HG02973 (cell line): ENCODE measurements at regions not wholly inside any gene's neighbourhood (a gene's known extent, or its start where the extent isn't known, plus 50 kb on each side); places are given as distances from the start of the nearest gene placed in this dataset.
"Not testable (repeated sequence)": the region's sequence is repeated elsewhere in the genome, so short reads cannot be mapped to it uniquely, and the experiment has no call there.

Experiments
- ATAC-seq: cut with Tn5 transposase; IDR thresholded peaks from one replicate; pipeline ENCODE4 v1.9.1; 2021; ENCODE audit warnings: moderate library complexity; ENCODE audit not compliant: unreplicated experiment

DNA sequence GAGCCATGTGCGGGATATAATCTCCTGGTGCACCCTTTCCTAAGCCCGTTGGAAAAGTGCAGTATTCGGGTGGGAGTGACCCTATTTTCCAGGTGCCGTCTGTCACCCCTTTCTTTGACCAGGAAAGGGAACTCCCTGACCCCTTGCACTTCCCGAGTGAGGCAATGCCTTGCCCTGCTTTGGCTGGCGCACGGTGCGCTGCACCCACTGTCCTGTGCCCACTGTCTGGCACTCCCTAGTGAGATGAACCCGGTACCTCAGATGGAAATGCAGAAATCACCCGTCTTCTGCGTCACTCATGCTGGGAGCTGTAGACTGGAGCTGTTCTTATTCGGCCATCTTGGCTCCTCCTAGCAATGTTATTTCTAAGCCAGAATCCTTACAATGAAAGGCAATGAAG lies 121.1 kb downstream of the TAF11L14 start:
- not testable (repeated sequence) for ATAC-seq

DNA sequence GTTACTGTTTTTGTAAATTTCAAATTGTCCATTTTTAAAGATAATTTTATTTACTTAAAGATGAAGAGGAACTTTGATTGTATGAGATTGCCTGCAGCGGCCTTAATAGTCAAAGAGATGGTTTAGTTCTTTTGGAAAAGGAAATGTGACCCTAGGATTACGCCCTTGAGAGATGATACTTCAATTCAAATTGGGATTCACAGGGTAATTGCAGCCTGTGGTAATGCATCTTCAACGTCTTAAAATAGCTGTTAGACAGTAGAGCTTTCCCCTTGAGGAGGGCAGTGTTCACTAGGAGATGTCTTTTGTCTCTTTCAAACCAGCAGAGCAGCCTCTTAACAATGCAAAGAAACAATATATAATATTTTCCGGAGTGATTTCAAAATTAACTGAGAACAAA lies 127.1 kb downstream of the TAF11L14 start:
- no peak for ATAC-seq

DNA sequence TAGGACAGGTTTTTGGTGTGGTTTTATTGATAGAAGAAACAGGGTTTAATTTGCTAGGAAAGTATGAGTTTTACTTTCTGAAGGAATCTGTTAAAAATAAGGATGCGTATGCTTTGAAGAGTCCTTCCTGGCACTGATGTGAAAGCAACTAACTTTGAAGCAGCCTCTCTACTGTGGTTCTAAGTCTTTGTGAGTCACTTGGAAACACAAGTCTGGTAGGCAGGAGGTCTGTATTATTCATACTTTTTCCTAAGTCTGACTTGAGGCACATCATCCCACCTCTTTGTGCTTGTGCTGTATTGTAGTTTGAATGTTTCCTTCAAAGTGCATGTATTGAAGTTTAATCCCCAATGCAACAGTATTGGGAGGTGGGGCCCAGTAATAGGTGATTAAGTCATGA lies 129.0 kb downstream of the TAF11L14 start:
- no peak for ATAC-seq

DNA sequence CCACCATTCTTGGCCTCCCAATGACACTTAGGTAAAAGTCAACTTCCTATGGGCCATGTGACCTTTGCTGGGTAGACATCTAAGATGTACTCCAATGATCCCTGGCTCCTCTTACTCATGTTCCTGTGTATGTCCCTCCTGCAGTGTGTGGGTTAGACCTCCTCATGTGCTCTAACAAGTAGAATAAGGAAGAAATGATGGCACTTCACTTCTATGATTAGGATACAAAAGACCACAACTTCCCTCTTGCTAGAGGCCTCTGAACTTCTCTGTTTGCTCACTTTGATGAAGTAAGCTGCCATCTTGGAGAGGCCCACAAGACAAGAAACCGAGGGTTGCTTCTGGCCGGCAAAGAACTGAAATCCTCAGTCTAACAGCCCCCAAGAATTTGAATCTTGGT lies 131.8 kb downstream of the TAF11L14 start:
- ATAC-seq = no peak

DNA sequence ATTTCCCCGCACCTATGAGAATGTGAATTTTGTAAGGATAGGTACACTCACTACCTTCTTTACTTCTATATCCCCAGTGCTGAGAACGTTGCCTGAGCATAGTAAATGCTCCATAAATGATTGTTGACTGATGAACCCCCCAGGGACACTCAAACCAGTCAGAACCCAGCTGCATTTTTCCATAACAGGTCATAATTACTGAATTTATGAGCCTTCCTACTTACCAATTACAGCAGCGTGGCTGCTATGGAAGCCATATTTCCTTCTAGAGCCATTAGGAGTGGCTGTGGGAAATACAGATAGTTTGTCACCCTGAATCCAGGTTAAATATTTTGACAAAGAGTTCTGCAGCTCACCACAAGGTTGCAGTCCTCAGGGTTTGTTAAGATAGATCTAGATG lies 135.0 kb downstream of the TAF11L14 start:
- no peak for ATAC-seq

DNA sequence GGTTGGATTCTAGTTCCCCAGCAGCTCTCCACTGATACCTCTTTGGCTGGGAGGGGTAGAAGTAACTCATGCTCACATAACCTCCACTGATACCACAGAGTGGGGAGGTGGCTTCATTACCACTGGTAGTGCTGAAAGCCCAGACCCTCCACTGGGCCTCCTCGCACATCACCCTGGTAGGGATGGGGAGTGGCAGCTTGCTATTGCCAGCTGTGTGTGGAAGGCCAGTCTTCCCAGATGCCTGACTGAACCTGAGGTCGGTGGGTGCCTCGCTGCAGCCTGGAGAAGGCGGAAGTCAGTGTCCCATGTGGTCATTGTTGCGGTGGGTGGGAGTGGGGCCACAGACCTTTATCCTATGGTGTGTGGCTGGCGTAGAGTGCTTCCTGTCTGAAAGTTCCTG lies 138.0 kb downstream of the TAF11L14 start:
- no peak for ATAC-seq

DNA sequence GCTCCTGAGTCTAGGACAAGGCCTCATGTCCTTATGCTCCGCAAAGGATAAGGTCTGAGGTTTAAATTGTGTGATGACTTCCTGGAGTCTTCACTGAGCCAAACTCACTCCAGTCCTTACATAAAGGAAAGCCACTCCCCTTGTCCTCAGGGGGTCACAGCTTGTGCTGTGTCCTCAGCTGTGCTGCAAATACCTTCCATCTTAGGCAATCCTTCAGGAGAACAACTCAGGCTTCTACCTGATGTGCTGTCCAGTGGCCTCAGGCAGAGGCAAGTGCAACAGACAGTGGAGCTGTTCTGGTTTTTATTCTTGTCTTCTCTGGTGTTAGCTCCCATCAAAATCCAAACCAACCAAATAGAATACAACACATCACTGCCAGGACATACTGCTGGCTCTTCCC lies 151.5 kb downstream of the TAF11L14 start:
- ATAC-seq = no peak

DNA sequence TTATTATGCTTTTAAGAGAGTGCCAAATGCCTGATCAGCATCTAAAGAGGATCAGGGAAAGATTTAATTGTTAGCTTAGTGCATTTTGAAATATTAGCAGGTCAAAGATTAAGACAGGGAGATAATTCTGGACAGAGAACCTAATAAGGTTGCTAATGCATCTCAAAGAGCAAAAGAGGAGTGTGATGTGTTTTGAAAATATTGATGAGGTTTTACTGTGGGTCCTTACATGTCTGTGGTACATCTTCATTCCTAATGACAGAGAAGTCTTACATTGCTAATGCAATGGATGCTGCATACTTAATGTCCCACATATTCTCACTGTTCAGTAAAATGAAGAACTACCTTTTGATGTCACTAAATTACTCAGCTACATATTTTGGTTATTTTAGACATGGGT lies 154.1 kb downstream of the TAF11L14 start:
- ATAC-seq = no peak

DNA sequence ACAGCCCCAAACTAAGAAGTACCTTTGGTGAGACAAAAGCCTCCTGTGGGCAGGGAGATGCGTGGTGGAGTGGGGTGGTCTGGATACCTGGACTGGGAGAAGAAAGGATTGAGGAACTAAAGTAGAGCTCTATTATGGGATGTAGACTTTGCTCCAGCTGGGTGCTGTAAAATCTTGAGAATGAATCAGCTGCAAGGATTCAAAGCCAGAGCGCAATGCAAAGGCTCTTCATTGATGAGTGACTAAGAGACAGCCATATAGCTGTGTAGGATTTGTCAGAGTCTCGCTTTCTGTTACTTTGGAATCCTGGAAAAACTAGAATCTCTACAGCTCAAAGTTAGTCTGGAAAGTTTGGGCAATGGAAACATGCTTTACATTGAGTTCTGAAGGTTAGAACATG lies 159.9 kb downstream of the TAF11L14 start:
- ATAC-seq = no peak

DNA sequence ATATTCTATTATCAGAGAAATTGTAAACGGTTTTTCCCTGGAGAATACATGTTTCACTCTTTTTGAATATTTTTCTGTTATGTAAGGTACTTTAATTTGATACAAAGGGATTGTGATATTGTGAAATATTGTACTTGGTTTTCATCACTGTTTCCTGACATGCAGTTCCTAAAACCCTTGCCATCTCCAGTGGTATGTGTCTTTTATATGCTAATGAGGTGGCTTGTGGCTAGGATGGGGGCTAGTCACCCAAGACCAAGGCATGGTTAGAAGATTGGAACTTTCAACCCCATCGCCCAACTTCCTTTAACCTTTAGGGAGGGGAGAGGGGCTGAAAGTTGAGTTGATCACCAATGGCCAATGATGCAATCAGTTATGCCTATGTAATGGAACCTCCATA lies 160.6 kb downstream of the TAF11L14 start:
- no peak for ATAC-seq

DNA sequence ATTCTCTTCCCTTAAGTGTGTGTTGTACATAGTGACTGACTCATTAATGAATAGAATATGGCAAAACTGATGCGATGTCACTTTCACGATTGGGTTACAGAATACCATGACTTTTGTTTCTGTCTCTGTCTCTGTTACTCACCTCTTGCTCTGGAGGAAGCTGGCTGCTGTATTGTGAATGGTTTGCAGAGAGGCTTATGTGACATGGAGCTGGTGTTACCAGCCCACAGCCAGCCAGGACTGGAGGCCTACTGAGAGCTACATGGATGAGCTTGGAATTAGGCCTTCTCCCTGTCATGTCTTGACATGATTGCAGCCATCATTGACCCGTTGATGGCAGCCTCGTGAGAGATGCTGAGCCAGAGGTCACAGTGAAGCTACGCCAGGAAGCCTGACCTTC lies 161.9 kb downstream of the TAF11L14 start:
- ATAC-seq = no peak

DNA sequence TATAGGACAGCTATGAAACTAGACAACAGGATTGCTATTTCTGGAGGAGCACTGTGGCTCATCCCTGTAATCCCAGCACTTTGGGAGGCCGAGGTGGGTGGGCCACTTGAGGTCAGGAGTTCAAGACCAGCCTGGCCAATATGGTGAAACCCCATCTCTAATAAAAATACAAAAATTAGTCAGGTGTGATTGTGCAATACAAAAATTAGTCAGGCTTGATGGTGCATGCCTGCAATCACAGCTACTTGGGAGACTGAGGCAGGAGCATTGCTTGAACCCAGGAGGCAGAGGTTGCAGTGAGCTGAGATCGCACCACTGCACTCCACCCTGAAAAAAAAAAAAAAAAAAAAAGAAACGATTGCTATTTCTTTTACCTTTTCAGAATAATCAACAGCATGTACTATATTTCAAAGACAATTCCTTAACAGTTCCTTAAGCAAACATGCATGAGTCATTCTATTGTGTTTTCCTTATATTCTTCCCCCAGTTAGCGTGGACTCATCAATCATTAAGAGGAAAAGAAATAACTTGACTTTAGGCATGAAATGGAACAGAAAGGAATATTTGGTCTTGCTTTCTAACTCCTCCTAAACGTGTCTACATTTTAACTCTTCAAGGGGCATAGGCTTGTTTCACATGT lies 162.6 kb downstream of the TAF11L14 start:
- ATAC-seq = no peak

DNA sequence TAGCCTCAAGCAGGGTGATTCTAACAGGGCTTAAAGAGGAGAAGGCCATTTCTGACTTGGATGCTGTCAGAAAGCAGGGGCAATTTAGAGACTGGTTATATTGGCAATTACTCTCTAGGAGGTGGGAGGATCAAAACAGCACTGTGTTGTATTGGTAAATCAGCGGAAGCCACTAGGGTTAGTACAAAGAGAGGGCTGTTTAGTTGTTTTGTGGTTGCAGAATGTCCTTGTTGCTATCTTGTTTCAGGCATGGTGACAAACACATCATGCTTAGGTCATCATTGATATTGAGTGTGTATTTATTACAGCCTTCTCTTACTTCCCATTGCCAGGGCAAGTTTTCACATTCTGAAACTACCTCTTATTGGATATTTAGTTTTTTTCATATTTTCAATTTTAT lies 165.3 kb downstream of the TAF11L14 start:
- ATAC-seq = no peak

DNA sequence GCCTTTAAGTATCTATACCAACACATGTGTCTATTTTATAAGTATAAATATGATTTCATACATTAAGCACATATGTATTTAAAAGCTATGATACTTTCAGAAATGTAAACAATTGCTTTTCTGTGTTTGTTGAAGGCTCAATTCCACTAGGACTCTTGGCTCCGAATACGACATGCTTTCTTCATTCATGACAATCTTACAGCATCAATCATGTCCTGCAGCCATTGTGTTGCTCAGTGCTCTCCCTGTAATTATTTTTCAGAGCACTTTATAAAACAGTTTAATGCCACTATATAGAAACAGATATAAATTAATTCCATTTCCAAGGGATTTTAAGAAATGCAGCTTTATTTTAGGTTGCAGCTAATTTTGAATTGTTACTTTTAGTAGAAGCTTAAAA lies 167.3 kb downstream of the TAF11L14 start:
- ATAC-seq = no peak

DNA sequence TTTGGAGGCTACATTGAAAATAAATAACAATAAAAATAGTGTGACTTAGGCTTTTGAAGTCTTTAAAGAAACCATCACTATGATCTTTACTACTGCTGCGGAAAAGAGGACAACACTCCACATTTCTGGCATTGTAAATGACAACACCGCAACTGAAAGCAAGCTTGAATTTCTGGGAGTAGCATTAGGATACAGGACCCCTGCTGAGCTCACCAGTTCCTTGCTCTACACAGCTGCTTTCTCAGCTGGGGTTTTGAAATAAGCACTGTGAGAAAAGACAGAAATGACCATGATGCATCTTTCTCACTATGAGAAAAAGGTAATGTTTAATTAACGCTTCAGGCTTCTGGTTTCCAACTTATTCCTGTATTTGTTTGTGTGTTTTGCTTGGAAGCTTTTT lies 168.0 kb downstream of the TAF11L14 start:
- ATAC-seq = no peak

DNA sequence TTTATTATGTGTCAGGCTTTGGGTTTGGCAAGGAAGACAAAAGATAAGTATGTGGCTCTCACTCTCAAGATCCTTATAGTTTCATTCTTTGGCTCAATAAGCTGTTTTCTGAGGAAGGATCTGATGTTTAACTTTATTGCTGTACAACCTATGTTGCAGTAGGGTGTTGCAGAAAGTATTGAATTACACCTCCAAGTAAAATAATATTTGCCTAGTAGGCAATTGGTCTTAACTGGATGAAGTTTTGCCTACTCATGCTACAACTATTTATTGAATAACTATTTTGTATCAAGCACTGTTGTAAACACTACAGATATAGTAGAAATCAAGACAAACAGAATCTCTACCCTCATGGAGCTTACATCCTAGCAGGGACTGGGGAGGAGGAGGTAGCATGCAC lies 169.7 kb downstream of the TAF11L14 start:
- ATAC-seq = no peak

DNA sequence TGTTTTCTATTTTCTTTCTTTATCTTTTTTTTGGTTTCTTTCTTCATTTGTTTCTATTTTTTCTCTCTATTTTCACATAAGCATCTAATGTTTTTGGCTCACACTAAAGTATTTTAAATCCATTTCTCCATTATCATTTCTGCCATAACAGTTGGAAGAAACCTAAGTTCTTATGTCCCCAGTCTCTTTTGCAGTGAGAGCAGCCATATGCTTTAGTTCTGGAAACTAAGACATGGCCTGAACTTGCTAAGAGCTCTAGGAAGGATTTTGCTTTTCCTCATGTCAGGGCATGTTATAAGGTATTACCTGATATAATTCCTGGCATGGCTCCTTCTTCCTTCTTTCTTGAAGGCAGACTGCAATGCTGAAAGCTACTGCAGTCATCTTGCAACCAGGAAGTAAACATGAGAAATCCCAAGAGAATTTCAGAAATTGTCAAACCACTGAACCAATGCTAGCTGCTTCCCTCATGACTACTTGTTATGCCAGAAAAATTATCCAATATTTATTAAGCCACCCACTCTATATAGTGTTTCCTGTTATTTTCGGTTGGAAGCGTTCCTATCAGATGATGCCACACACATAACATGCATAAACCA lies 171.1 kb downstream of the TAF11L14 start:
- ATAC-seq = no peak

DNA sequence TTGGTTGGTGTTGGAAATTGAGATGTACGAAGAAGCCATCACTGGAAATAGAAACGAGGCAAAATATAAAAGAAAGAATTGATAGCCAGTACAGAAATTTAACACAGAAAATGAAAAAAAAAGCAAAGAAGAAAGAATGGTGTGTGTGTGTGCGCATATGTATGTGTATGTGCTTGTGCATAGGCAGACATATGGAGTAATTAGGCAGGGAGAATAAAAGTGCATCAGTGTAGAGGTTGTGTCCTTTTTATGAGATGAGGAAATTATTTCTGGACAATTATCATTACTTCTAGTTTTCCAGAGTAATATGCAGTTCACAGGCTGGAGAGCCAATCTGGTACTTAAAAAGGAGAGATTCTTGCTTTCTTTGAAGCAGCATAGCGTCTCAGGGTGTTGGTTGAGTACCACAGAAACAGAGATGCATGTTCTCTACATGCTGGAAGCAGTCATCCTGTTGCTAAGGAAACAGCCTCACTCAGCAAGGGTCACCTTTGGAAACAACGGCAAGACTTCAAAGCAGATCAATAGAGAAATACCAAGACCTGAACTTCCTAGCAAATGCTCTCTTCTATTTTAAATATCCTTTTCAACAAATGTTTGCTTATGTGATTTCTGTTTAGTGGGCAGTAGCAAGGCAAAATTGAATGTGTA lies 172.7 kb downstream of the TAF11L14 start:
- ATAC-seq = no peak

DNA sequence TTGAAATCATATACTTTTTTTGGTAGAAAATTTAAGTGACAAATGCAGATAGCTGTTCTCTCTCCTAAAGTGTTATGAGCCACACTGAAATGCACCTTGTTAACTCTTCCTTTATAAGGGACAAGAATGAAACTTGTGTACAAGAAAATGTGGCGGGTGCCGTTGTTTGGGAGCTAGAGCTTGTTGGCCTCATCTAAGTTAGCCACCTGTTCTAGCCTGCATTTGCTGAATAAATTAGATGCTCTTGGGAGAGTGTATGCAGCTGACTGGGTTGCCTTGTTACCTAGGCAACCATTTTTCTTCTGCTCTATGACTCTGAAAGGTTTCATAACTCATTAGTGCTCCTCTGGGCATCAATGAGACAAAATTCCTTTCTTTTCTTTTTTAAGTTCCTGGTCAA lies 174.3 kb downstream of the TAF11L14 start:
- ATAC-seq = no peak

DNA sequence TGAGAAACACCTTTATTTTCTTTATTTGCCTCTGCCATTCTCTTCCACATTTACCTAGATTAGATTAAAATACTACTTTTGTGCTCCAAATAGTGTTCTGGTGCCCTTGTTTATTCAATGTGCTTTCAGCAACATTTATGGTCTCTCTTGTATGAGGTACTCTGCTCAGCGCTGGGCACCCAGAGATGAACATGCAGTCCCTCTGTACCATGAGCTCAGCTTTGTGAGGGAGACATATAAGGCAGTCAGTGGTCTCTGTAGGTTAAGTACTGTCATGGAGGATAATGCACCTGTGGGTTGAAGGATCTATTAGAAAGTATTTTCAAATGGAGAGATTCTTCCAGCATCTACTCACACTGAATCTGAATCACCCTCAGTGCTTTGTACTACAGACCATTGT lies 176.5 kb downstream of the TAF11L14 start:
- ATAC-seq = no peak

DNA sequence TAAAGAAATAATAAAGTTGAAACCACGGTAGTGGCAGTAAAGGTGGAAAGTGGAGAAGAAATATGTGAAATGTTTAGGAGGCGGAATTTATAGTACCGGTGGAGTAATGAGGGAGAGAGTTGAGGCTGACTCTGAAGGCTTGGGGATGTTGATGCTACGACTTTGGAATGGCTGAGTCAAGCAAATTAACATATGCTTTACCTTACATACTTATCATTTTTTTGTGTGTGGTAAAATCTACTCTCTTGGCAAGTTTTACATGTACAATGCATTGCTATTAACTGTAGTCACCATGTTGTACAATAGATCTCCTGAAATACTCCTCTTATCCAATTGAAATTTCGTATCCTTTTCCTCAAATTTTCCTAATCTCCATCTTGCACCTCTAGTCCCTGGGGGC lies 179.0 kb downstream of the TAF11L14 start:
- ATAC-seq = no peak

DNA sequence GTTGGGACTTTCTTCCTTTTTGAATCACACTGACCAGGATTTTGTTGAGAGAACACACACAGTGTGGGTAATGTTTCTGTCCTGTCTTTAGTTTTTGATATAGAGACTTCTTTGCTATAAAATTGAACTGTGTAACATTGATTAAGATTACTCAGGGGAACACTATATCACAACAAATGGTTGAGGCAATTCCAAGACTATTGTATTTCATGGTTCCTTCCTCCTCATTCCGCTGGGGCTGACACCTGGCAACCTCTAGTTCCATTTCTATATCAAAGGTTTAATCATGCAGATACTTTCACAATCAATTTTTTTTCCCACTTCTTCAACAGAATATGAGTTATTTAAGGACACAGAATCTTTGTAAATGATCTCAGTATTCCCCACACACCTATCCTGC lies 182.2 kb downstream of the TAF11L14 start:
- no peak for ATAC-seq

DNA sequence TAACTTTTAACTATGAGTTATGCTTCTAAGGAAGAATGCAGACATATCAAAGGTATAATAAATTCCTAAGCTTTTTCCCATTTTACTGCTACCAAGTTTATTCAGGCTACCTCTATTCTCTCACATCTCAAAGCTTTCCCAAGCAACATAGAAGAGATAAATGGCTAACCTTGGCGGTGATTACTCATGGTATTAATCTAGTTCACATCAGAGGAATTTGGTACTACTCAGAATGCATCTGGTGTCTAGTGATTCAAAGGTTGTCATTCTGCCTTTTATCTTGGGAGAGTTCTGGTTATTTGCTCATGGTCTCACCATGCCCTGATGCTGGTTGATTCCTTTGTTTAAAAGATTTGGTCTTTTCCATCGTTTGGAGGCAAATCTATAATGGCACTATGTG lies 182.7 kb downstream of the TAF11L14 start:
- no peak for ATAC-seq
